NCI-H2107 treated with DMSO at 0.1 percent for 48 hours (cell line): ENCODE measurements at regions not wholly inside any gene's neighbourhood (a gene's known extent, or its start where the extent isn't known, plus 50 kb on each side); places are given as distances from the start of the nearest gene placed in this dataset.

ENCODE experiments used
- DNase-seq: peaks from one replicate; lab custom pipeline; 2025; ENCODE audit not compliant: unreplicated experiment; lab: John Stamatoyannopoulos, UW

DNA sequence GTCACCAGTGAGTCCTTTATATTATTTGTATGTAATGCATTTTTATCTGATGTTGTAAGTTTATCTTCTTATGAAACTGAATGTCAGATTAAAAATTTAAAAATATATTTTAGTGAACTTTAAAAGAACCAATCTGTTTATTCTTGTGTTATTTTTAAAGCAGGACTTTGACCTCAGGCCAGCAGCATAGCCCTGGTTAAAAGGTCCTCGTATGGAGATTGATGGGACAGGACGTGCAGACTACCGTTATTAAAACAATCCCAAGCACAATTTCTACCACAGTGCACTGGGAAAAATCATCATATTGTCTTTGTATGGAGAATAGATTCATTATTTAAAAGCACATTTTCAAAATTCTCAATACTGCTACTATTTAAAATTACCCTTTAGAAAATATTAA lies 573.8 kb upstream of the ARGLU1 start:
- no peak for DNase-seq

DNA sequence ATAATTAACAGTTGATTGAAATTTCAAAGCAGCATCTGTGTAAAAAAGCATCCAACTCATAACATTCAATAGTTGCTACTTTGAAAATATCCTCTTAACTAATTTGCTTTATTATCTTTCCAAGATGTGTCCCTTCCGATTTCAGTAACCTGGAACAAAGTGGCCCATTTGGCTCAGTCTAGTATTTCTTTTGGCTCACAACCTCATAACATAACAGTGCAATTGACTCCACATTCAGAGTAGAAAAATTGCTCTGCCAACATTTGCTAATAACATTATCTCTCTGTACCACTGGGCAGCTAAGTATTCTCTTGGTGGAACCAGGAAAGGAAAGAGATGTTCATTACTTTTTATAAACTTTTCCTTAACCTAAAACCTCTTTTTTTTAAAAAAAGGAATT lies 571.1 kb upstream of the ARGLU1 start:
- no peak for DNase-seq

DNA sequence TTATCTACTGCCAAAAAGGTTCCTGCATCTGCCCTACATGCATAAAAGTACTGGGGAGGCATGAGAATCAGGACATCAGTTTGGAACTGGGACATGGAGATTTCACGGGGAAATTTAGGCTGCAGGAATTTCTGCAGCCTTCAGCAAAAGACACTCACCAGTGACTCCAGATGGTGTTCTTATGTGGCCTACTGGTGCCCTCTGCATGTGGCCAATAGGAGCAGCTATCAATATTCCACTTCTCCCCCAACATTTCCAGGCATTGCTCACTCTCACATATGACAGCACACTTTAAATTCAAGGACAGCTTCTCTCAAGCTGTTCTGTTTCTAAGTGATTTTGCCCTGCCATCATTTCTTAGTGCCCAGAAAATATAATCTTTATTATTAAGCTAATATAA lies 570.5 kb upstream of the ARGLU1 start:
- DNase-seq, result no peak

DNA sequence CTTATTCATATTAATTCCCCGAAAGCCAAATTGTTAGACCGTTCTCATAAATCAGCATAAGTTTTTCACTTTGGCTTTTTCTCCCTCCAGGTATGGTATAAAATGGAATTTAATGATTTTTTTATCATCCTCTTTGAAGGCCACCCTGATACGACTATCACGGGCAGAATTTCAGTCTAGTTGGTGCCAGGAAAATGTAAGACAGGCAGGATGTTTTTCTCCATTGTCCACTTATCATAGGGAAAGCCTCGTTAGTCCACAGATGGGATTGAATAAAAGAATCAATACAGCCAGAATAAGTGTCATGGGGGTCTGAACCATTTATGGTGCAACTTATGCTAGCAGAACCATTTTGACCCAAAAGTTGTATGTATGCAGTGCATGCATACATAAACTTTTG lies 566.0 kb upstream of the ARGLU1 start:
- DNase-seq, result no peak

DNA sequence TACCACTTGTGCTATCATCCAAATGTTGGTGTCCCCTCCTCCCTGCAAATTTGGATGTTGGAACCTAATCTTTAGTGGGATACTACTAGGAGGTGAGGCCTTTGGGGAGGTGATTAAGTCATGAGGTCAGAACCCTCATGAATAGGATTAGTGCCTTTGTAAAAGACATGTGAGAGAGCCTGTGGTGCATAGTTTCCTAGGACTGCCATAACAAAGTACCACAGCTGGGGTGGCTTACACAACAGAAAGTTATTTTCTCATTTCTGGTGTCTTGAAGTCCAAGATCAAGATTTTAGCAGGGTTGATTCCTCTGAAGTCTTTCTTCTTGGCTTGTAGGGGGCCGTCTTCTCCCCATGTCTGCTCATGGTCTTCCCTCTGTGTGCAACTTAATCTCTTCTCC lies 562.6 kb upstream of the ARGLU1 start:
- DNase-seq, result no peak

DNA sequence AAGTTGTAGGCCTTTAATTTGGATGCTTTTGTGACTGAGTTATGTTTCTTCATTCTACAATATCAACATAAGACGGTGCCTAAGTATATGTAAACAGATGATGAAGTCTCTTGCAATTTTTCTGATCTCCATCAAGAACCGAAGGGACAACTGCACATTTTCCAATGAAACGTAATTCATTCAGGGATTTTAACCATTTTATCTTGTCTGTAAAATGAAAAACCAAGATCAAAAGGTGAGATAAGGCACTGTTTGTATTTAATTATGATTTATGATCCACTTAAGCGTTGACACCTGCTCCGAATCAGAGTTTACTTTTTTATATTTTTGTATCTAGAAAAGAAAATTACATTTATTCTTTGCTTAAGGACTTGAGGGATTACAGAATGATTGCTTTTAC lies 556.8 kb upstream of the ARGLU1 start:
- DNase-seq, result no peak

DNA sequence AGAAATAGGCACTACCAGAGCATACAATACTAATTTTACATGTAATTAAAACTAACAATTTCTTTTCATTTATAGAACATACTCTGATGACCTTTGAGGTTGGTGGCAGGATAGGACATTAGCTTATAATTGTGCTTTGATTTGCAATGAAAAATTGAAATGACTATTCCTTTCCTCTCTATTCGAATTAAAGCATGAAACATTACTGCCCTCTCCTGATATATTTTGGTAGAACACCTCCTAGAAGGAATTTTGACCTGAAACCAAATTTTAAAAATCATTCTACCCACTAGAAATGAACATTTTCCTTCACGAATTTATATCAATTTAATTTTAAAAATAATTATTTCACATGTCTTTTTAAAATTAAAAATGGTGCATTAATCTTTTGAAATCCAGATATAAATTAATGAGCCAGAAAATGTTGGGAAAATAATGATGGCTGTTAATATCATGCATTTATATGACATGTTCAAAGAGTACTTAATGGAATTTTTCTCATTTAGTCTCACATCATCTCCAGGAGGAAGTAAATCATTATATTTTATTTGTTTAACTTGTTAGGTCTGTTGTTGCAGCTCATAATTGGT lies 556.3 kb upstream of the ARGLU1 start:
- DNase-seq, result peak; percentile 7

DNA sequence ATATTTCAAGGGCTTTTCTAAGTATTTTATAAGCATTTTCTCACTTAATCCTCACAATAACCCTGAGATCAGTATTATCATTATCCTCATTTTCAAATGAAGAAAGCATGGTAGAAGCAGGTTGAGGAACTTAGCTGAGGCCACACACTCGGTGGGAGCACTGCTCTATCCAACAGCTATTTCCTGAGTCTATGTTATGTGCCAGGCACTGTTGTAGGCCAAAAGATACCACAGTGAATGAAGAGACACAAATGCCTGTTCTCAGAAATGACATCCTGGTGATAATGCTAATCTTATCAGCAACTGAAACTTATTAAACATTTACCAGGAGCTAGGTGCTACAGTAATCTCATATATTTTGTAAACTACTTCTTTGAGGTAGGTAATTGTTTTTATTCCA lies 553.9 kb upstream of the ARGLU1 start:
- no peak for DNase-seq

DNA sequence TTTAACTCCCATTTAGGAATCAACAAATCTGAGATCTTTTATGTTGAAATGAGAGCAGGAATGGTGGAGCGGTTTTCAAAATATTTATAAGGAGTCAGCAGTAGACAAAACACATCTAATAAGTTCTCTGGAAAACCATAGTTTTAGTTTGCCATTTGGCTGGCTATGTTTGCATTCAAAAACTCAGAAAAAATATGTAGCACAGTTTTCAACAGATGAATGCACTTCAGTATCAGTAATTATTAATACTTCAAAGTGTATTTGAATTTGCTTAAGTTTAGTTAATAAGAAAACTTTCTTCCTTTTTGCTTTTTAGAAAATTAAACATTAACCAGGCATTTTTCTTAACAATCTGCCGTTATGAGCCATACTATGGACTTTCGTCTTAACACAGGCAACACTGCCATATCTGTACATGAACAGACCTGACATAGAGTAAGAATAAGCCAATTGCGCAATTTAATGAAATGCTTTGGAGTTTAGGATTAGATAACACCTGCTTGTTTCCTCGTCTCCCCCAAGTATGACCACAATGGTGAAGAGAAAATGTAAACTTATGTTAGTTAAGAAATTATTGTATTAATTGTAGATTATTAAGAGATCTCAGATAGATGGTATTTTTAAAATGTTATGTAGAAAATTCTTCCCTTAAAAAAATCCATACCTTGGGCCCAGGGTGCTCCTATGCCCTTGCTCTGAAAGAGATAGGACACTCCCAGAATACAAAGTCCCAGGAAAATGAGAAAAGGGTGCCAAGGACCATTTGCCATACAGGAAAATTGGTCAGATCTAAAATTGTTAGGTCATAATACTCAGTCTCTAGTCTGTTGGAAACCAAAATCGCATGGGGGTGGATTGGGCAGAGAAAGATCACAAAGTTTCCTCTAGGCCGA lies 552.3 kb upstream of the ARGLU1 start:
- no peak for DNase-seq

DNA sequence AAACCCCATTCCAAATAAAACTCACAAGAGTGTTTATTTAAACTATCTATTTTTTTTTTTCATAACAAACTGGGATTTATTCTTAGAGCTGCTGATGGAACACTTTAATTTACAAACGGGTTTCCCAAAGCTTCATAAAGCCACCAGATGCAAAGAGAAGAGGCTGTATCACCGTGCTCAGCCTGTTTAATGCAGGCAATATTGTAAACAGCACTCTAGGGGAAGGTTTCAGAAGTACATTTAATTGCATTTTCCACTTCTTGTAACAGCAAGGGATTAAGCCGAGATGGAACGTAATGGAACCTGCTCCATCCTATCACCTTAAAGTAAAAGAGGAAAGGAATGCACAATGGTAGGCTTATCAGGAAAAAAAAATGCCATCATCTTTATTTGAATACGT lies 550.6 kb upstream of the ARGLU1 start:
- DNase-seq, result no peak

DNA sequence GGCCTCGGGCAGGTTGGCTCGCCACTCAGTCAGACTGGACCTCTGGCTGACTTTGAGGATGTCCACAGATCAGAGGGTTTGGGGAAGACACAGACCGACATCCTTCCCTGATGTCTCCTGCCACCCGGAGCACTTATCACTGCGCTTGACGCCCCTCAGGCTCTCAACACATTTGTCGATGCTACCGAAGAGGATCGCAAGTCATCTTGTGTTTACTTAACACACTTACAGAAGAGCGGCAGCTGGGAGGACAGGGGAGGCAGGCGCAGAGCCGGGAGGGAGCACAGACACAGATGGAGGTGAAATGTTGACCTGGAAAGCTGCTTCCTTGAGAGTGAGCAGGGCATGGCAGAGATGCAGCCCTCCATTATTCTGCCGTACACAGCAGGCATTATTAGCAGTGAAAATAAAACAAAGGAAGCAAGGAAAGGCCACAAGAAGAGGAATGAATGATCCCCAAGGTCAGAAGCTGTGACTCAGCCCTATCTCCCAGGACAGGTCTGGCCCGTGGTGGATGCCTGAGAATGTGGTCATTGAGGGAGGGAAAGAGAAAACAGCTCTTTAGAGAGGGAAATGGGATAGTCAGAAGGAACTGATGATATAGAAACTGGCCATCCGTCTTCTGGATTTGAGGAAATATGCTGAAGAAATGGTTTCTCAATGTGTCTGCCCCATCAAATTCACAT lies 549.5 kb upstream of the ARGLU1 start:
- DNase-seq, result no peak

DNA sequence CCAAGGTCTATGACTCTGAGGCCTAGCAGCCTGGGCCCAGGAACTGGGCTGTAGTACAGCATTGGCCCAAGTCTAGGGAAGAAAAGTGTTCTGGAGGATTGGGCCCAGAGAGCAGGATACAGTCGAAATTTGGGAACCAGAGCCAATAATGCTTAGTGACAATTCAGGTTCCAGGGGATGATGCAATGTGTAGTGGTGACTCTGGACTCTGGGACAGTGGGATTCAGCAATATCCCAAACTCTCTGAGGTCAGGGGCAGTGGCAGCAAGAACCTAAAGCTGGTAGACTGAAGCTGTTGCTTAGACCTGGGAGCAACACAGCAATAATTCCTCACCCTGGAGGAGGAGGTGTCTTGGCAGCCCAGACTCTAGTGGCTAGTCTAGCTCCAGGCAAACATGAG lies 545.5 kb upstream of the ARGLU1 start:
- DNase-seq, result no peak

DNA sequence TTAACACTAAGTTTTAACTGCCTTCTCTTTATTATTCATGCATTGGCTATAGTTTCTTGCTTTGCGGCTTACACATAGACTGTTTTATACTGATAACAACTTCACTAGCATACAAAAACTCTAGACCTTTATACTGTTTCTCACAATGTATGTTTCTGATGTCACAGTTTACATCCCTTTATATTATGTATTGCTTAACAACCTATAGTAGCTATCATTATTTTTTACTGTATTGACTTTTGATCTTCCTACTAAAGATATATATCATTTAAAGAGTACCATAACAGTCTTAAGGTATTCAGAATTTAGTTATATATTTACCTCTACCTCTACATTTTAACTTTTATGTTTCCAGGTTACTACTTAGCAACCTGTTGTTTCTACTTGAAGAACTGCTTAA lies 543.3 kb upstream of the ARGLU1 start:
- no peak for DNase-seq

DNA sequence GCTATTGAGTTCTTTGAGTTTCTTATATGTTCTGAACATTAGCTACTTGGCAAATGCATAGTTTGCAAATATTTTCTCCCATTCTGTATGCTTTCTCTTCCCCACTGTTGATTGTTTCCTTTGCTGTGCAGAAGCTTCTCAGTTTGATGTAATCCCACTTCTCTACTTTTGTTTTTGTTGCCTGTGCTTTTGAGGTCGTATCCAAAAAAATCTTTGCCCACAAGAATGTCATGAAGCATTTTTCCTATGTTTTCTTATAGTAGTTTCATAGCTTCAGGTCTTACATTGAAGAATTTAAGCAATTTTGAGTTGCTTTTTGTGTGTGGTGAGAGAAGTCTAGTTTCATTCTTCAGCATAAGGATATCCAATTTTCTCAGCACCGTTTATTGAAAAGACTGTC lies 536.7 kb upstream of the ARGLU1 start:
- no peak for DNase-seq

DNA sequence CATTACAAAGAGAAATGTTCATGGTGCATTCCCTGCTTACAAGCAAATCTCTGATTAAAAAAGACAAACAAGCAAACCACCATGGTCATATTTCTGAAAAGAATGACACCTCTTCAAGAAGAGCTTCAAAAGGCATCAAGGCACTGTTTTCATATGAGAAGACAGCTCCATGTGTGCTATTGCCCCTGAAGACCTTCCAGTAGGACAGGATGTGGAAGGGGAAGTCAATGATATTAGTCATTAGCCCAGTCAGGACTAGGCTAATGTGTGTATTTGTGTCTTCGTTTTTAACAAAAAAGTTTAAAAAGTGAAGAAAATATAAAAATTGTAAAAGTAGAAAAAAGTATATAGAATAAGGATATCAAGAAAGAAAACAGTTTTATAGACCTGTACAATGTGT lies 534.7 kb upstream of the ARGLU1 start:
- DNase-seq, result no peak

DNA sequence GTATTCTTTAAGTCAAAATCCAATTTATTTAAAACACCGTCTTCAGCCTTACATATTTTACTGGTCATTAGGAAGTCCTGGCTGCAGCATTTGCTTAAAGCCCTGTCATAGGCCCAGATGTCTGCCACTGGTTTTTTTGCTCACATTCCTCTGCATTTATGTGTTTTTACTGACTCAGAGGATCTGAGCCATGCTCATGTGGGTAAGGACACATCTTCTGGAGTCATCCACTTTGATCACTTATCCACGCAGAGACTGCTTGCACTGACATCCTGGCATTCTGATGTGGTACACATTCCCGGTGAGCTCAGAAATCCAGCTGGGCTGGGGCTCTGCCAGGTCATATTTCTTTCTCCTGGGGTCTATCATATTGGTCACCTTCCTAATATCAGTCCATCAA lies 531.7 kb upstream of the ARGLU1 start:
- no peak for DNase-seq

DNA sequence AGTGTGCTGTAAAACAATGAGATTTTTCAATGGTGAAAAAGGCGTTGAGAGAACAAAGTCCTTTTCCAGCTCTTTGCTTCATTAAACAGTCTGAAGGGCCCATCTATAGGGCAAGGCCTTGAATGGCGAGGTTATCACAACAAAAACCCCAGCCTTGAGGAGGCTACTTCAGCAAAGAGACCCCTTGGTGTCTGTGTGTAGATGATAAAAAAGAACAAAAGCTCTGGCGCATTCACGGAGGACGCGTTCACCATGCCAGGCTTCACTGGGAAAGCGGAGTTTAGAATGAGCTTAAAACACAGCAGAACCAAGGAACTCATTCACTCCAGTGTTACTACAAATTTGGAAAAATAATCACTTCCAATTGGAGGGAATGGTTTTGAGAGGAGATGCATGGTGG lies 530.0 kb upstream of the ARGLU1 start:
- DNase-seq, result no peak

DNA sequence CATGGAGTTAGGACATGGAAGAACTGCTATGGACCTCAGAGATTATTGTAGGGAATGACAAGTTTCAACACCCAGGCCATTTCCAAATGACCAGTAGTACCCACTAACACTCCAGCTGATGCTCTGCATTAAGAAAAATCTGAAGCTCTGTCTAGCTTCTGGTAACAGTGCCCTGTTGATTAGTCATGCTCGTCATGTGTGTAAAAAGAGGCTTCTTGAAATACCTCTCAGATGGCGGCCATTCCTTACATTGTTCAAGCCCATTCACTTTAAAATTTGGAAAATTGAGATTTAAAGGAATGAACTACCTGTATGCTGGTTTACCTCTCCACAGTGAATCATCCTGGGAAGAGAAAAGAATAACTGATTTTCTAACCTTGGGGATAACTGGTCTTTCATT lies 527.9 kb upstream of the ARGLU1 start:
- no peak for DNase-seq

DNA sequence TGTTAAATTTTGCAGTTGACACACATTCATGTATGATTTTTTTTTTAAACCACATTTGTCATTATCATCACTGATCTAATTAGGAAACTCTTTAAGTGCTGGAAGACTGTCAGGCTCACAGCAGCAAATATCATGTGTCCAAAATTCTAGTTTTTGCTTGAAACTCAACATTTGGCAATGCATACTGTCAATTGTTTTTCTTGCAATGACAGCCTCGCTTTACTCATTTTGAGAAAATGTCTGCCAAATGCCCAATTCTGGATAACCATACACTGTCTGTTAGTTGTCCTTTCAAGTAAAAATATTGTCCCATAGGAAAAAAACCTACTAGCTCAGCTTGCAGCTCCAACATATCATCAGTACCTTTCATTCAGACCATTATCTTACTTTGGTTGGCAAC lies 523.9 kb upstream of the ARGLU1 start:
- no peak for DNase-seq

DNA sequence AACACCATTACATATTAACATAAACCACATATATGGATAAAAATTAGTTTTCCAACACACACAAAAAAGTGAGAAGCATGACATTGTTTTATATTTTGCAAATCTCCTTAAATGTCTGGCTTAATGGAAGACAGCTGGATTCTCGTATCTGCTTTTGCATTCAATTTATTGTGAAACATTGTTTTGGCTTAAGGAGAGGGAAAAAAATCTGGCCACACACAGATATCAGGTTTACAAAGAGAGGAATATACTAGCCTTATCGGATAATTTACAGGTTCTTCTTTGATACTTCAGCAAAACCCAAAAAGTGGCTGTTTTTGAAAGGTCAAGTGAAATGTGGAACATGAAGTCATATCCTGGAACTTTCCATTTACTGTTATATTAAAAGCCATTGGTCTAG lies 523.5 kb upstream of the ARGLU1 start:
- DNase-seq, result no peak

DNA sequence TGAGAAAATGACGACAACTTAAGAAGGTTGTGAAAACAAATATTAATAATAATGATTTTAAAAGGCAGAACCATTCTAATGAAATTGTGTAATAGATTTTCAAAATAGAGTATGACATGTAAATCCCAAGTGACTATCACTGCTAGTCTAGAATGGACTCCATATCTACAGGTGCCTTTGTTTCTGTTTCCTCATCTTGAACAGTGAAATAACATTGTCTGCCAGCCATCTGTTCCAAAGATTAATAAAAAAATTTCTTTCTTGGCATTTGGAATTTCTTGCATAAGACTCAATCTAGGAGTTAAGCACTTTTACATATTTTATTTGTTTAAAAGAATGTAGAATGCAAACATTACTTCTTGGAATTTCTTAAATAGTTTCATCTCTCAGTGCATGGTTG lies 520.1 kb upstream of the ARGLU1 start:
- DNase-seq, result no peak

DNA sequence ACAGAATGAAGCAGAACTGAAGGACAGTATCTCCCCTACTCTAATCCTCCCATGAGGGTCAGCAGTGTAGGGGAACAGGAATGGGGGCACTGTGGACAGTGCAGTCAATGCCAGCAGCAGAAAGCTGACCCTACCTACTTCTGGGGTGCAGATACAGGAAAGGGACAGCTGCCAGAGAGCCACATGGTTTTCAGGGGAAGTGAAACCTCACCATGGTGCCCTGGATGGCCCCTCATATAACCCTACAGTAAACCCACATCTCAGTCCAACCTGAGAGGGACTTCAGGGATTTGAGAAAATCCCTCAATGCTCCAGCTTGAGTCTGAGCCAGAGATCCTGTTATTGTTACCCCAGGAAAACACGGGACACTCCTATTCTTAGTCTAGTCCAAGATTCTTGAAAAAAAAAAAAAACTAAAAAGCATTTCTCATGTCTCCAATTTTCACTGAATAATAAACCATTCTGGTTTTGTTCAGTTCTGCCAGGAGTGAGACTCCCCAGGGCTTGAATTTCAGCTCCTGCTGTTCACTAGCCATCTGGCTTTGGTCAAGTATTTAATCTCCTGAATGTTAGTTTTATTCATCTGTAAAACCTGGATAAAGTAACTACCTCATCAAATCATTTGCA lies 511.6 kb upstream of the ARGLU1 start:
- DNase-seq, result no peak
